CD4-positive, alpha-beta memory T cell (primary cell): ENCODE measurements at regions not wholly inside any gene's neighbourhood (a gene's known extent, or its start where the extent isn't known, plus 50 kb on each side); places are given as distances from the start of the nearest gene placed in this dataset.

Experiments
- CTCF ChIA-PET: fragments of 350-600 bp; sonication (Branson Sonifier 250); formaldehyde crosslinking; loops from one replicate; lab custom pipeline; 2021; ENCODE audit warnings: inconsistent platforms; ENCODE audit not compliant: partially characterized antibody; lab: Charles Lee
- POLR2A ChIA-PET: fragments of 350-600 bp; sonication (Branson Sonifier 250); formaldehyde crosslinking; loops from one replicate; lab custom pipeline; 2021; ENCODE audit not compliant: partially characterized antibody; lab: Charles Lee
- DNase-seq, 5 donors: peaks; one replicate each; pipeline versions ENCODE4 v3.0.0 to v3.0.0-alpha.2; 2020 to 2022; ENCODE audit warnings: mixed read lengths in 1 of 5
- H3K27ac ChIP-seq: one replicate; pipeline ENCODE4 v1.7.0; 2013; ENCODE audit warnings: low read depth, low read length
- H3K27me3 ChIP-seq: 2 replicates; pipeline ENCODE4 v1.7.0; 2013; ENCODE audit warnings: mild to moderate bottlenecking, low read length, moderate library complexity; ENCODE audit not compliant: insufficient read depth
- H3K36me3 ChIP-seq: 2 replicates; pipeline ENCODE4 v1.7.0; 2013; ENCODE audit warnings: mild to moderate bottlenecking, low read length, moderate library complexity; ENCODE audit not compliant: insufficient read depth
- H3K4me1 ChIP-seq: 2 replicates; pipeline ENCODE4 v1.7.0; 2013; ENCODE audit warnings: mild to moderate bottlenecking, low read length, moderate library complexity; ENCODE audit not compliant: insufficient read depth
- H3K4me3 ChIP-seq, 2 donors: one replicate each; pipeline ENCODE4 v1.7.0; 2013; ENCODE audit warnings: low read length in 2 of 2, mild to moderate bottlenecking in 1 of 2
- H3K9me3 ChIP-seq, 2 donors: one replicate each; pipeline ENCODE4 v1.7.0; 2013; ENCODE audit warnings: low read length in 2 of 2, control low read depth in 1 of 2; ENCODE audit not compliant: control insufficient read depth in 1 of 2
- H3K27ac Mint-ChIP-seq, 7 donors: one replicate each; pipeline ENCODE4 v1.8.0; 2020 to 2021; ENCODE audit warnings: mixed read lengths in 7 of 7, mild to moderate bottlenecking in 6 of 7, inconsistent platforms in 3 of 7, moderate library complexity in 3 of 7
- H3K27me3 Mint-ChIP-seq, 2 donors: one replicate each; pipeline ENCODE4 v1.8.0; 2020 to 2021; ENCODE audit warnings: mixed read lengths in 2 of 2
- H3K36me3 Mint-ChIP-seq, 2 donors: one replicate each; pipeline ENCODE4 v1.8.0; 2020 to 2021; ENCODE audit warnings: mixed read lengths in 2 of 2, inconsistent platforms in 1 of 2, mild to moderate bottlenecking in 1 of 2
- H3K4me1 Mint-ChIP-seq, 4 donors: one replicate each; pipeline ENCODE4 v1.8.0; 2020 to 2021; ENCODE audit warnings: mixed read lengths in 4 of 4, mild to moderate bottlenecking in 1 of 4
- H3K4me3 Mint-ChIP-seq, 8 donors: one replicate each; pipeline ENCODE4 v1.8.0; 2020 to 2021; ENCODE audit warnings: mixed read lengths in 8 of 8, mild to moderate bottlenecking in 7 of 8, moderate library complexity in 6 of 8, inconsistent platforms in 3 of 8
- H3K9me3 Mint-ChIP-seq, 8 donors: one replicate each; pipeline ENCODE4 v1.8.0; 2020 to 2021; ENCODE audit warnings: mixed read lengths in 8 of 8, mild to moderate bottlenecking in 5 of 8, inconsistent platforms in 3 of 8, moderate library complexity in 1 of 8
- intact Hi-C: fragments of 100-400 bp; cut with micrococcal nuclease; formaldehyde crosslinking; loops from one replicate; pipeline ENCODE4 v1.15.1; 2023

GRCh38 chr12:38151991-38152700 lies 164.4 kb upstream of the ALG10B start:
- no peaks in the 10 kb centered on the region for H3K27me3 Mint-ChIP-seq

DNA sequence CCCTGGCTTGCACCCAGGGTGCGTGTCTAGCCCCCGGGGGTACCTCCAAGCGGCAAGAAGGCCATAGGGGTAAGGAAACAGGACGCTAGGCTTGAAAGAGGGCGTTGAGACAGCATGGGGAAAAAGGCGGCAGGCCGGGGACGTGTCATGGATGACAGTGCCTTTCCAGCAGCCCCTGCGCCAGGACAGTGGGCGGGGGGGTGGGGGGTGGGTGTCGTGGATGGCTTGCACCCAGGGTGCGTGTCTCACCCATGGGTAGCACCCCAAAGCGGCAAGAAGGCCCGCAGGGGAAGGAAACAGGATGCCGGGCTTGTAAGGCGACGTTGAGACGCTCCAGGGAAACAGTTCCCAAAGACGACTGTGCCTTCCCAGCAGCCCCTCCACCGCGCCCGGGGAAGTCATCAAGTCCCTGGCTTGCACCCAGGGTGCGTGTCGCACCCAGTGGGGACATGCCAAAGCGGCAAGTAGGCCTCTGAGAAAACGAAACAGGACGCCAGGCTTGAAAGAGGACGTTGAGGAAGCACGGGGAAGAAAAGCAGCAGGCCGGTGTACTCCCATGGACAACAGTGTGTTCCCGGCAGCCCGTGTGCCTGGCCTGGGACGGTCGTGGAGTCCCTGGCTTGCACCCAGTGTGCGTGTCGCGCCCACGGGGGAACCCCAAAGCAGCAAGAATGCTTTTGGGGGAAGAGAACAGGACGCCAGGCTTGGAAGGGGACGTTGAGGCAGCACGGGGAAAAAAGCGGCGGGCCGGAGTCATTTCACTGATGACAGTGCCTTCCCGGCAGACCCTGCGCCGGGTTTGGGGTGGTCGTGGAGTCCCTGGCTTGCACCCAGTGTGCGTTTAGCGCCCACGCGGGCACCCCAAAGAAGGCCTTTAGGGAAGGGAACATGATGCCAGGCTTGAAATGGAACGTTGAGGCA lies 163.5 kb upstream of the ALG10B start:
- no peak for DNase-seq
- Histone ChIP-seq H3K9me3 (no peaks in the 10 kb centered on the region), H3K36me3 (no peaks in the 10 kb centered on the region), H3K27ac (no peak overlapping the region), H3K27me3 (no peaks in the 10 kb centered on the region), H3K4me1 (no peaks in the 10 kb centered on the region), H3K4me3 (no peak overlapping the region)
- H3K27me3 Mint-ChIP-seq: no peaks in the 10 kb centered on the region
- ChIA-PET CTCF (no interaction called here), POLR2A (no interaction called here)
- no peaks in the 10 kb centered on the region for H3K36me3 Mint-ChIP-seq
- intact Hi-C loops: no loop called here
- peaks cover 0 to 10% (median 3%) of the 10 kb centered on the region in 8 donors for H3K9me3 Mint-ChIP-seq
- H3K4me1 Mint-ChIP-seq: no peaks in the 10 kb centered on the region
- peak overlapping the region in 1 of 8 donors; percentile 17 for H3K4me3 Mint-ChIP-seq
- H3K27ac Mint-ChIP-seq: peak overlapping the region in 1 of 7 donors; percentile 68

More at GRCh38 chr12:38151991-38152700, 164.4 kb upstream of the ALG10B start:
- no peak overlapping the region for H3K27ac Mint-ChIP-seq
- no peaks in the 10 kb centered on the region for H3K36me3 Mint-ChIP-seq
- DNase-seq: no peak
- no peaks in the 10 kb centered on the region for H3K4me1 ChIP-seq
- no peak overlapping the region for H3K4me3 ChIP-seq
- H3K27ac ChIP-seq: no peak overlapping the region
- H3K9me3 ChIP-seq: peaks cover 0 to 2% of the 10 kb centered on the region in 2 donors
- ChIA-PET CTCF (no interaction called here), POLR2A (no interaction called here)
- H3K36me3 ChIP-seq: no peaks in the 10 kb centered on the region
- peaks cover 0 to 19% (median 7%) of the 10 kb centered on the region in 8 donors for H3K9me3 Mint-ChIP-seq
- intact Hi-C loops: no loop called here
- no peaks in the 10 kb centered on the region for H3K27me3 ChIP-seq
- no peak overlapping the region for H3K4me3 Mint-ChIP-seq
- H3K4me1 Mint-ChIP-seq: no peaks in the 10 kb centered on the region

DNA sequence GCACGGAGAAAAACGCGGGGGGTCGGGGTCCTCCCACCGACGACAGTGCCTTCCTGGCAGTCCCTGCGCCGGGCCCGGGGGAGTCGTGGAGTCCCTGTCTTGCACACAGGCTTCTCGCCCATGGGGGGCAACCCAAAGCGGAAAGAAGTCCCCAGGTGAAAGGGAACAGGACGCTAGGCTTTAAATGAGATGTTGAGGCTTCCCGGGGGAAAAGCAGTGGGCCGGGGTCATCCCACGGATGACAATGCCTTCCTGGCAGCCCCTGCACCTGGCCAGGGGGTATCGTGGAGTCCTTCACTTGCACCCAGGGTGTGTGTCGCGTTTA lies 162.9 kb upstream of the ALG10B start:
- H3K9me3 ChIP-seq: no peaks in the 10 kb centered on the region

GRCh38 chr12:38154096-38155019 lies 162.2 kb upstream of the ALG10B start:
- Histone ChIP-seq H3K9me3 (no peaks in the 10 kb centered on the region), H3K4me1 (no peaks in the 10 kb centered on the region), H3K4me3 (no peak overlapping the region), H3K36me3 (no peaks in the 10 kb centered on the region), H3K27me3 (no peaks in the 10 kb centered on the region), H3K27ac (no peak overlapping the region)
- H3K4me1 Mint-ChIP-seq: no peaks in the 10 kb centered on the region
- no peak overlapping the region for H3K4me3 Mint-ChIP-seq
- ChIA-PET POLR2A (no interaction called here), CTCF (no interaction called here)
- no peak for DNase-seq
- H3K27ac Mint-ChIP-seq: no peak overlapping the region
- H3K36me3 Mint-ChIP-seq: no peaks in the 10 kb centered on the region
- intact Hi-C loops: no loop called here
- H3K27me3 Mint-ChIP-seq: no peaks in the 10 kb centered on the region
- H3K9me3 Mint-ChIP-seq: peaks cover 0 to 9% (median 0%) of the 10 kb centered on the region in 8 donors

More for the DNA sequence above, 162.9 kb upstream of the ALG10B start:
- Histone ChIP-seq H3K27me3 (no peaks in the 10 kb centered on the region), H3K4me1 (no peaks in the 10 kb centered on the region), H3K36me3 (no peaks in the 10 kb centered on the region), H3K4me3 (no peak overlapping the region), H3K27ac (no peak overlapping the region)
- Mint-ChIP-seq H3K4me1 (no peaks in the 10 kb centered on the region), H3K27me3 (no peaks in the 10 kb centered on the region), H3K9me3 (peaks cover 0 to 9% (median 0%) of the 10 kb centered on the region in 8 donors), H3K27ac (no peak overlapping the region), H3K4me3 (no peak overlapping the region), H3K36me3 (no peaks in the 10 kb centered on the region)
- CTCF ChIA-PET: no interaction called here
- intact Hi-C loops: no loop called here
- POLR2A ChIA-PET: no interaction called here
- no peak for DNase-seq

- Histone ChIP-seq H3K4me1 (no peaks in the 10 kb centered on the region), H3K9me3 (no peaks in the 10 kb centered on the region), H3K27ac (no peak overlapping the region), H3K36me3 (no peaks in the 10 kb centered on the region), H3K4me3 (no peak overlapping the region), H3K27me3 (no peaks in the 10 kb centered on the region)
- H3K4me1 Mint-ChIP-seq: no peaks in the 10 kb centered on the region
- H3K9me3 Mint-ChIP-seq: peaks cover 0 to 9% (median 0%) of the 10 kb centered on the region in 8 donors
- ChIA-PET CTCF (no interaction called here), POLR2A (no interaction called here)
- H3K27me3 Mint-ChIP-seq: no peaks in the 10 kb centered on the region
- no peak for DNase-seq
- H3K4me3 Mint-ChIP-seq: no peak overlapping the region
- no peaks in the 10 kb centered on the region for H3K36me3 Mint-ChIP-seq
- intact Hi-C loops: no loop called here
- H3K27ac Mint-ChIP-seq: peak overlapping the region in 1 of 7 donors; percentile 84
These were observed 161.6 kb upstream of the ALG10B start for GRCh38 chr12:38155020-38155395.

DNA sequence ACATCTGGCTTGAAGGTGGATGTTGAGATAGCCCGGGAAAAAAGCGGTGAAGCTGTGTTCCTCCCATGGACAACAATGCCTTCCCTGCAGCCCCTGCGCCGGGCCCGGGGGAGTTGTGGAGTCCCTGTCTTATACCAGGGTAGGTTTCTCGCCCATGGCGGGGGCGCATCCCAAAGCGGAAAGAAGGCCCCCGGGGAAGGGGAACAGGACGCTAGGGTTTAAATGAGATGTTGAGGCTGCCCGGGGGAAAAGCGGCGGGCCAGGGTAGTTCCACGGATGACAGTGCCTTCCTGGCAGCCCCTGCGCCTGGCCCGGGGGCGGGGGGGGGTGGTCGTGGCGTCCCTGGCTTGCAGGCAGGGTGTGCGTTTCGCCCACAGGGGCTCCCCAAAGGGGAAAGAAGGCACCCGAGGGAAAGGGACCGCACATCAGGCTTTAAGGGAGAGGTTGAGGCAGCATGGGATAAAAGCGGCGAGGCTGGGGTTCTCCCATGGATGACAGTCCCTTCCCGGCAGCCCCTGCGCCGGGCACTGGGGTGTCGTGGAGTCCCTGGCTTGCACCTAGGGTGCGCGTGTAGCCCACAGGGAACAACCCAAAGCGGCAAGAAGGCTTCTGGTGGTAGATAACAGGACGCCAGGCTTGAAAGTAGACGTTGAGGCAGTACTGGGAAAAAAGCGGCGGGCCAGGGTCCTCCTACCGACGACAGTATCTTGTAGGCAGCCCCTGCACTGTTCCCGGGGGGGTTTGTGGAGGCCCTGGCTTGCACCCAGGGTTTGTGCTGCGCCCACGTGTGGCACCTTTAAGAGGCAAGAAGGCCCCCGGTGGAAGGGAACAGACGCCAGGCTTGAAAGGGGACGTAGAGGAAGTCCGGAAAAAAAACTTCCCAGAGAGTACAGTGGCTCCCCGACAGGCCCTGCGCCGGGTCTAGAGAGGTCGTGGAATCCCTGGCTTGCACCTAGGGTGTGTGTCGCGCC lies 160.8 kb upstream of the ALG10B start:
- no peaks in the 10 kb centered on the region for H3K36me3 ChIP-seq
- no peaks in the 10 kb centered on the region for H3K4me1 ChIP-seq
- no peak overlapping the region for H3K4me3 ChIP-seq
- Mint-ChIP-seq H3K27me3 (no peaks in the 10 kb centered on the region), H3K4me1 (no peaks in the 10 kb centered on the region), H3K27ac (peak overlapping the region in 1 of 7 donors; percentile 84), H3K36me3 (no peaks in the 10 kb centered on the region), H3K9me3 (peaks cover 0 to 11% (median 0%) of the 10 kb centered on the region in 8 donors), H3K4me3 (no peak overlapping the region)
- no peak for DNase-seq
- H3K27me3 ChIP-seq: no peaks in the 10 kb centered on the region
- H3K27ac ChIP-seq: no peak overlapping the region
- ChIA-PET CTCF (no interaction called here), POLR2A (no interaction called here)
- intact Hi-C loops: no loop called here
- no peaks in the 10 kb centered on the region for H3K9me3 ChIP-seq
